ENCODE measurements at regions not wholly inside any gene's neighbourhood (a gene's known extent, or its start where the extent isn't known, plus 50 kb on each side); places are given as distances from the start of the nearest gene placed in this dataset.
"Not testable (repeated sequence)": the region's sequence is repeated elsewhere in the genome, so short reads cannot be mapped to it uniquely, and the experiment has no call there.

DNA sequence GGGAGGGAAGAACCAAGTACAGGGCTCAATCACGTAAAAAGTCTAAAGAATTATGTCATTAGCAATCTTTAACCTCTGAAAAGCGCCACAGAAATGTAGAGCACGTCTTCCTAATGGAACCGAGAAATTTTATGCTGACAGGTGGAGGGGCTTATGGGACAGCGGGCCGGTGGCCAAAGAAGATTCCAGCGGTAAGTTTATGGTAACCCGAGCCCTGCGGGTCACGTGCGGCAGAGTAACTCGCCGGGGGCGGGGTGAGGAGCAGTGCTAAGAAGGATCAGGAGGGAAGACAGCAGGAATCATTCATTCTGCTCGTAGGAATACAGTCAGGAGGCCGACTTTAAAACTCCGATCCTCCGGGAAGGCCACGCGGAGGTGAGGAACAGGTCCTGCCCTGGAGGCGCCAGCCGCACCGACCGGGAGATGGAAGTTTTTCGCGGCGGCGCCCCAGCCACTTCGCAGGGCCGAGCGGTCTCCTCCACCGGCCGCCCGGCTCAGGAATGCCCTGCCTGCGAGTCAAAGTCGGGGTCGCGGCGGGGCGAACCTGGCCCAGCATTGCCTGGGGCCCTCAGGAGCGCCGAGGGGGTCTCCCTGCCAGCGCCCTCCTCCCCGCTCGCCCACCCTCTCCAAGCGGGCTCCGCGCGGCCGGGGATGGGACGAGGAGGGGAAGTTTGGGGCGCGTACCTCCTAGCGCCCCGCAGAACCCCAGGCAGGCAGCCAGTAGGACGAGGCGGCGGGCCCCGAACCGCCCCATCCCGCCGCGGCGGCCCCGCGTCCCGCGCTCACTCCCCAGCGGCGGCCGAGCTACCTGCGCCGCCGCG is 101.8 kb downstream of the ESM1 start:
- no peak for DNase-seq

- no peak for DNase-seq
These were observed 102.6 kb downstream of the ESM1 start for GRCh38 chr5:54882841-54883240.

DNA sequence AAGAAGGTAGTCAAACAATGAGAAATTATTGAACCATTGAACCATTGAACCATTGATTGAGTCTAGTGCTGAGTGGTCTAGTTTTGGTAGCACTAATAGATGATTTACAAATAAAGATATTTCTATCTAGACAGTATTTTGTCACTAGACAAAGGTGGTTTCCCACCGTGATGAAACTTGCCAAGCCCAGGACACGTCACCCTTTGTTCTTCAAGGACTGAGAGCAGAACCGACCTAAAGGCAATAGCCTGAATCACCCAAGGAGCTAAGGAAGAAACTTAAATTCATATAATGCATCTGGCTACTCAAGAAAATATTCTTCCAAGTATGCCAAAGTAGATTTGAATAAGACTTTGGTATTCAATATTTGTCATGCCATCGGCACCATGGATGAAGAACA is 103.3 kb downstream of the ESM1 start:
- no peak for DNase-seq

GRCh38 chr5:54881286-54882005 is 103.9 kb downstream of the ESM1 start:
- no peak for DNase-seq

DNA sequence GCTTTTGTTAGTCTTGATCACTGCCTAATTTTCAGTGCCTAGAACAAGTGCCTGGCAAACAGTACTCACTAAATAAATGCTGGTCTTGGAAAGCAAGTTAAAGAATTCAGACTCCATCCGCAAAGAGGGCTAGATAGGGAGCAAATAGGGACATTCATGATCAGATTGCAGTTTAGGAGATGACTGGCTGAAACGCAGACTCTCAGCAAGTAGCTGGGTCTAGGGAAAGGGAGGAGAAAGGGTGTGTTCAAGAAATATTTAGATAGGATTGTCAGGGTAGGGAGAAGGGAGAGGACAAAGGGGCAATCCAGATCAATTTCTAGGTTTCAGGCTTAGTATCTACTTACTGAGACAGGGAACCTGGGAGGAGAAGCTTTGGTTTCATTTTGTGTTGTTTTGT is 108.4 kb downstream of the ESM1 start:
- no peak for DNase-seq

- no peak for DNase-seq
These were observed 108.8 kb downstream of the ESM1 start for GRCh38 chr5:54876556-54876955.

DNA sequence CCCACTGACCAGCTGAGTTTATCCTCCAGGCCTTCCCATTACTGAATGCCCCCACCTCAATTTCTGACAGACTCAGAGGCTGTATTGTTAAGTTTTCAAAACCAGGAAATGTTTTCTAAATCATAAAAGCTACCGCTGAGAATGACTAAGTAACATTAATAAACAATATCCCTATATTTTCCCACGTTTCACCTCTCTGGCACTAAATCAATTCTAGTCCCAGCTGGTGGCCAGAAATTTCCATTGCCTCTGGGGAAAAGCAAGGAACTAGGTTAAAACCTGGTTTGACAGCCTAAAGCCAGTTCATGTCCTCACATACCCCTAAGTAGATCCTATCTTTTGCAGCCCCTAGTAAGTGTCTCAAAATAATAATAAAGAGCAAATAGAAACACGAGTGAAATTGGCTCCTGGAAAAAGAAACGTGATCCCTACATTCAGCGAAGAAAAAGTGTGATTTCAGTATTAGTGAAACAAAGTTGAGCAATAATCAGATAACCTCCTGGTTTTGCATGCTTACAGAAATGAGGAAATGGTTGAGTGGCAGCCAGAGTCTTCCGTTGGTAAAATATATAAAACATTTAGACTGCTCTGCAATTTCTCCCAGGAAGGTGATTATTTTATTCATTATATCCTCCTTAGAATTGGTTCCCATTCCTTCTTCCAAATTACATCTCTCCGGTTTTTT is 110.9 kb downstream of the ESM1 start:
- no peak for DNase-seq

GRCh38 chr5:54873691-54874090 is 111.7 kb downstream of the ESM1 start:
- no peak for DNase-seq

- no peak for DNase-seq
These were observed 112.6 kb downstream of the ESM1 start for GRCh38 chr5:54872810-54873209.

DNA sequence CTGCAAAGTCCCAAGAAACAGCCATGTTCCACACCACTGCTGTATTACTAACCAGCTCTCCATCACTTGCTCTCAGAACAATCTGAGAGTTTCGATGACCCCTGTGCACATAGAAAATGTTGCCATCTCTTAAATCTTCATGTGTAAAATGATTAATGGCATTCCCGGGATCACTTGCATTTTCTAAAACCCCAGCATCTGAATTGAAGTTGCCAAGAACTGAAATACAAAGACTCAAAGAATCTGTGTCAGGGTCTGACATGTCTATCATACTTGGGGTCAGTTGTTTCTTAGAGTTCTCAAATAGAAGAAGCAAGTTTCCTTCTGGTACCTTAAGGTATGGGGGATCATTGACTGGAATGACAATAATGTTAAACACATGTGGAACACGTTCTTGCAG is 115.1 kb downstream of the ESM1 start:
- no peak for DNase-seq

DNA sequence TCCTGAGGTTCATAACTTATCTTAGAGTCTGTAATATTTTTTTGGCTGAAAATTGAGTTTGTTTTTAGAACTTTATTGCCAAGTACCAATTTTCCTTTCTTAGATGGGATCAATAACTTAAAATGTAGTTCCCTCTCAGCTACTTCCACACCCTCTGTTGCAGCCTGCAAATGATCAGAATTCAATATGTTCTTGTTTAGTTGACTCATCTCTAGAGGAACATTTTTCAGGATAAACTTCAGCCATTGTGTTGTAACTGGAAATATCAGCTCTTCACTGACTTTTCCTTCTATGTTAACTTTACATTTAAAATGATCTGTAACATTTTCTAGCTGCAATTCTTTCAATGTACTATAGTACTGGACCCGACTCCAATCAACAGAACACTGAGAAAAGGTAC is 115.7 kb downstream of the ESM1 start:
- DNase-seq: no peak

DNA sequence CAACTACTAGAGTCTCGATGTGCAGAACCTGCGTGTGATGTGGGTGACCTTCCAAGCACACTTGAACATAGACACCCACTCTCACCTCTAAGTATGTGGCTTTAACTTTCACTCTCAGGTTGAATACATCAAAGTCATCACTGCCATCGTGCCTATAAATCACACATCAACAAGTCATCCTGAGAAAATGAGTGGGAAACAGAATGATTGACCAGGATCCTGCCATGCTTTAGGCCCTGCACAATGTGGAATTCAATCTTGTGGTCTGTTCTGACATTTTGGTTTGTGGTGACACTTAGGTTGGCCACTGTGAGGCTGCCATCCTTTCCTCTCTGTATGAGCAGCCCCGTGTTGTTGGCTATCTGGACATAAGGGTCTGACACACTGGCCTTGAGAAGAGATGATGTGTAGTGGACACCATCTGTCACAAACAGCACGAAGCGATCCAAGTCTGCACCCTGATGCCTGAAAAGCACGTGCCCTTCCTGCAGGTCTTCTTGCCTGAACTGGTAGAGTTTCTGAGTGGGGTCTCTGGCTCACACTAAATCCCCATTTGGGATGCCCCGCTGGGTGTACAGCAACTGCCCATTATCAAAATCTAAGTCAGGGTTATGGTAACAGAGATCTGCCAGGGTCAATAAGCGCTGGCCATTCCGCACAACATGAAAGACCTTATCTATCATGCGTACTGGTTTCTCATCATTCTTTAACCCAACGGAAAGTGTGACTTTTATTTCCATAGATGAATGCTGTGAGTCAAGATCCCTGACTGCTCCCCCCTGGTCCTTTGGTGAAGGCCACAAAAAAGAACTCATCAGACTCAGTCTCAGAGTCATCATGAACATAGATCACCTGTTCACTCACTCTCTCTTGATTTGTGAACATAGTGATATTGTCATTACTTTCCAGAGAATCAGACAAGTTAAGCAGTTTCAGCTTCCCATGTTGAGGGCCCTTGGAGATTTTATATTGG is 116.6 kb downstream of the ESM1 start:
- DNase-seq: no peak

GRCh38 chr5:54867310-54867944 is 118.0 kb downstream of the ESM1 start:
- DNase-seq: no peak

- not testable (repeated sequence) for DNase-seq
These were observed 120.4 kb downstream of the ESM1 start for GRCh38 chr5:54864911-54865515.

DNA sequence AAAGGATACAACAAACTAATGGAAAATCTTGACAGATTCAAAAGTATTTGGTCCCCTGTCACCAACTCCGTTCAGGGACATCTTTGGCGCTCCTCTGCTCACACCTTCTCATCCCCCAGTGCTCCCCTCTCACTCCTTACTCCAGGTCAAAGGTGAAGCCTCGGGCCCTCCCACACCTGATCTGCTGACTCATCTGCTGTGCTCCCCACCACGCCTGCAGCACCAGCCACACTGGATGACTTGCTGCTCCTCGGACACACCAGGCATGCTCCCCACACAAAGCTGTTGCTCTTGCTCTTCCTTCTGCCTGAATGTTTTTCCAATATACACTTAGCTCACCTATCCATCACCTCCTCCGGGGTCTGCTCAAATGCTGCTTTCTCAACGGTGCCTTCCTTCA is 123.4 kb downstream of the ESM1 start:
- no peak for DNase-seq

GRCh38 chr5:54861212-54861894 is 124.0 kb downstream of the ESM1 start:
- DNase-seq: no peak

- no peak for DNase-seq
These were observed 125.1 kb downstream of the ESM1 start for GRCh38 chr5:54860321-54860720.

DNA sequence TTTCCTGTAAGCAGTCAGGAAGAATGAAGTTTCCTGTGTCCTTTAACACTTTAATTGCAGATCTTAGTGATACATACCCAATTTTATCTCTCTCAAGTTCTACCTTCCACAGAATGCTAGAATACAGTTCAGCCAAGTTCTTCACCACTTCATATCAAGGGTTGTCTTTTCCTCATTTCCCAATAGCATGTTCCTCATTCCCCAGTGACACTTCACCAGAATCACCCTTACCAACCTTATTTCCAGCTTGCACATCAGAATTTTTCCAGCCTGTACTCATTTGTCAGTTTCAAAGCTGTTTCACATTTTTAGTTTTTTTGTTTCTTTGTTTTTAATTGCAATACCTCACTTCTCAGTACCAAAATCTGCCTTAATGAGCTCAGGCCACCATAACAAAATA is 126.1 kb downstream of the ESM1 start:
- no peak for DNase-seq

DNA sequence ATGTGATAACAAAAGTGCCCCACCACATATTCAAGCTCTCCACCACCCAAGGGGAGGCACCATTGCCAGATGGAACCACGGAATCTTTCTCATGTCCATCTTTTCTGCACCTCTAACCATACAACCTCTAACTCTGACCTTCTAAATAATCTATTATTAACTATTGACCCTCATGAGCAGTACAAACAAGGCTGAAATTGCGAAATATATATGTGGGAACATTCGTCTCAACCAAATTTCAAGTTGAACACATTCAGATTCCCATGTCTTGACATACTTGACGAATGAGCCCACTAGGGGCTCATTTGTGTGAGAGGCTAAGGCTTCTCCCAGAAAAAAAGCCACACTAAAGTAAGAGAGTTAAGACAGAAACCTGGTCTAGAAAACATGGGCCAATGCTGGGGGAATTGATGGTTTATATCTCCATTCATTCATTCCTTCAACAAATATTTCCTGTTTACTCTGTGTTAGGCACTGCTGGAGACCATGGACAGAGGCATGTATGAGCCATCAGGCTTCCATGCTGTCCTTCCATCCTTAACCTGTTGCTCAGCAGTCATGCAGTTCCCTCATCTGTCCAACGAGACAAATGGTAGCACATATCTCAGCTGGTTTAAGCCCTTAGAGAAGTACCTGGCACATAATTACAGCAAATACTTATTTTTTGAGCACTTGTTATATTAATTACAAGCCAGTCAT is 130.4 kb downstream of the ESM1 start:
- no peak for DNase-seq

- no peak for DNase-seq
These were observed 133.4 kb downstream of the ESM1 start for GRCh38 chr5:54852007-54852406.

Data from stimulated activated naive CD4-positive, alpha-beta T cell treated with Interleukin-2 at 50 U/mL for 16 hours (primary cell).